ENCODE measurements at regions not wholly inside any gene's neighbourhood (a gene's known extent, or its start where the extent isn't known, plus 50 kb on each side); places are given as distances from the start of the nearest gene placed in this dataset.

- no peak for DNase-seq
These were observed 303.1 kb upstream of the RUNX1 start for GRCh38 chr21:35352066-35352770.

GRCh38 chr21:35351434-35351833, 302.3 kb upstream of the RUNX1 start:
- no peak for DNase-seq

GRCh38 chr21:35350965-35351364, 301.9 kb upstream of the RUNX1 start:
- no peak for DNase-seq

GRCh38 chr21:35349376-35350080, 300.4 kb upstream of the RUNX1 start:
- DNase-seq, result no peak

- no peak for DNase-seq
These were observed 299.6 kb upstream of the RUNX1 start for GRCh38 chr21:35348686-35349085.

GRCh38 chr21:35346697-35347096, 297.6 kb upstream of the RUNX1 start:
- DNase-seq, result no peak

- DNase-seq, result no peak
These were observed 296.9 kb upstream of the RUNX1 start for GRCh38 chr21:35345954-35346353.

GRCh38 chr21:35344582-35344981, 295.5 kb upstream of the RUNX1 start:
- DNase-seq, result no peak

GRCh38 chr21:35343046-35343819, 294.1 kb upstream of the RUNX1 start:
- DNase-seq, result no peak

- no peak for DNase-seq
These were observed 293.3 kb upstream of the RUNX1 start for GRCh38 chr21:35342440-35342839.

- DNase-seq, result no peak
These were observed 291.2 kb upstream of the RUNX1 start for GRCh38 chr21:35340273-35340672.

- no peak for DNase-seq
These were observed 290.0 kb upstream of the RUNX1 start for GRCh38 chr21:35338881-35339632.

- DNase-seq, result no peak
These were observed 289.2 kb upstream of the RUNX1 start for GRCh38 chr21:35338281-35338680.

- no peak for DNase-seq
These were observed 288.5 kb upstream of the RUNX1 start for GRCh38 chr21:35337573-35337972.

GRCh38 chr21:35336534-35336933, 287.4 kb upstream of the RUNX1 start:
- DNase-seq, result no peak

- DNase-seq, result no peak
These were observed 286.9 kb upstream of the RUNX1 start for GRCh38 chr21:35335951-35336446.

- DNase-seq, result no peak
These were observed 284.9 kb upstream of the RUNX1 start for GRCh38 chr21:35333831-35334618.

GRCh38 chr21:35332841-35333426, 283.8 kb upstream of the RUNX1 start:
- DNase-seq, result no peak

GRCh38 chr21:35329940-35330660, 281.0 kb upstream of the RUNX1 start:
- no peak for DNase-seq

- no peak for DNase-seq
These were observed 279.9 kb upstream of the RUNX1 start for GRCh38 chr21:35328856-35329455.

GRCh38 chr21:35326677-35327076, 277.6 kb upstream of the RUNX1 start:
- no peak for DNase-seq

Measured in amniotic stem cell (primary cell).